Activated CD4-positive, alpha-beta memory T cell treated with anti-CD3 and anti-CD28 coated beads for 36 hours (primary cell): ENCODE measurements at regions not wholly inside any gene's neighbourhood (a gene's known extent, or its start where the extent isn't known, plus 50 kb on each side); places are given as distances from the start of the nearest gene placed in this dataset.

Experiments
- CTCF ChIA-PET: fragments of 350-600 bp; sonication (Branson Sonifier 250); formaldehyde crosslinking; loops from one replicate; lab custom pipeline; 2021; ENCODE audit warnings: antibody characterized with exemption, inconsistent platforms; lab: Charles Lee
- POLR2A ChIA-PET: fragments of 350-600 bp; sonication (Branson Sonifier 250); formaldehyde crosslinking; loops from one replicate; lab custom pipeline; 2021; ENCODE audit warnings: antibody characterized with exemption; lab: Charles Lee
- DNase-seq: peaks from one replicate; pipeline ENCODE4 v3.0.0-alpha.2; 2020
- H3K27ac Mint-ChIP-seq: one replicate; pipeline ENCODE4 v1.8.0; 2021; ENCODE audit warnings: mixed read lengths
- H3K27me3 Mint-ChIP-seq: one replicate; pipeline ENCODE4 v1.8.0; 2021; ENCODE audit warnings: mixed read lengths
- H3K36me3 Mint-ChIP-seq: one replicate; pipeline ENCODE4 v1.8.0; 2021; ENCODE audit warnings: mixed read lengths
- H3K4me1 Mint-ChIP-seq: one replicate; pipeline ENCODE4 v1.8.0; 2021; ENCODE audit warnings: low read depth, mixed read lengths
- H3K4me3 Mint-ChIP-seq: one replicate; pipeline ENCODE4 v1.8.0; 2021; ENCODE audit warnings: mild to moderate bottlenecking, mixed read lengths
- H3K9me3 Mint-ChIP-seq: one replicate; pipeline ENCODE4 v1.8.0; 2021; ENCODE audit warnings: mixed read lengths
- intact Hi-C: fragments of 100-400 bp; cut with micrococcal nuclease; formaldehyde crosslinking; loops from one replicate; pipeline ENCODE4 v1.15.1; 2023

- intact Hi-C loops, result no loop called here
- no peak overlapping the region for H3K4me3 Mint-ChIP-seq
- H3K36me3 Mint-ChIP-seq, result no peaks in the 10 kb centered on the region
- no peak for DNase-seq
- no peaks in the 10 kb centered on the region for H3K27me3 Mint-ChIP-seq
- no peaks in the 10 kb centered on the region for H3K4me1 Mint-ChIP-seq
- no peak overlapping the region for H3K27ac Mint-ChIP-seq
- POLR2A ChIA-PET, result no interaction called here
- CTCF ChIA-PET, result no interaction called here
- H3K9me3 Mint-ChIP-seq, result no peaks in the 10 kb centered on the region
Measured at GRCh38 chr11:122353561-122353960, 237.5 kb upstream of the BLID start.

GRCh38 chr11:122348659-122349409 lies 232.8 kb upstream of the BLID start:
- no peaks in the 10 kb centered on the region for H3K9me3 Mint-ChIP-seq
- POLR2A ChIA-PET, result no interaction called here

GRCh38 chr11:122346006-122346405 lies 230.0 kb upstream of the BLID start:
- no peaks in the 10 kb centered on the region for H3K4me1 Mint-ChIP-seq
- no peaks in the 10 kb centered on the region for H3K36me3 Mint-ChIP-seq
- no peaks in the 10 kb centered on the region for H3K27me3 Mint-ChIP-seq
- H3K4me3 Mint-ChIP-seq, result no peak overlapping the region
- ChIA-PET CTCF (no interaction called here), POLR2A (no interaction called here)
- intact Hi-C loops, result no loop called here
- DNase-seq, result no peak
- no peak overlapping the region for H3K27ac Mint-ChIP-seq
- H3K9me3 Mint-ChIP-seq, result no peaks in the 10 kb centered on the region

More at GRCh38 chr11:122348659-122349409, 232.8 kb upstream of the BLID start:
- no peaks in the 10 kb centered on the region for H3K27me3 Mint-ChIP-seq
- no peak overlapping the region for H3K4me3 Mint-ChIP-seq
- H3K27ac Mint-ChIP-seq, result no peak overlapping the region
- no peaks in the 10 kb centered on the region for H3K36me3 Mint-ChIP-seq
- DNase-seq, result no peak
- intact Hi-C loops, result no loop called here
- no peaks in the 10 kb centered on the region for H3K4me1 Mint-ChIP-seq
- CTCF ChIA-PET, result no interaction called here

DNA sequence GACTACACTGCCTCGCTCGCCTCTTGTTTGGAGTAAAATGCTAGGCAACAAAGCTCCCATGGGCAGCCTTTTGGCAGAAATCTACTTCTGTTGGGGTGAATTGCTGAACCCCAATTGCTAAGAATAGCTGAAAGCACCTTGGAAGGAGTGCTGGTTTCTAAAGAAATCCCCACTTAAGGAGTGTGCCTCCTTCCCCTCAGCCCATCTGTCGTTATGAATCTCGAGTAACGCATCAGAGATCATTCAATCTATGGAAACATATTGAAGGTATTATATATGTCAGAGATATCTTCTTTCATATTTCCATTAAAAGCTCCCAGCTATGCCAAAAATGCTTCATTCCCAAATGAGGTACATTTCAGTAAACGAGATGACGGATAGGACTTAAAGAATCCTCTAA lies 229.6 kb upstream of the BLID start:
- DNase-seq, result no peak
- Mint-ChIP-seq H3K27me3 (no peaks in the 10 kb centered on the region), H3K36me3 (no peaks in the 10 kb centered on the region), H3K9me3 (no peaks in the 10 kb centered on the region), H3K4me3 (no peak overlapping the region), H3K27ac (no peak overlapping the region), H3K4me1 (no peaks in the 10 kb centered on the region)
- intact Hi-C loops, result no loop called here
- ChIA-PET CTCF (no interaction called here), POLR2A (no interaction called here)

GRCh38 chr11:122344215-122344614 lies 228.2 kb upstream of the BLID start:
- H3K9me3 Mint-ChIP-seq, result no peaks in the 10 kb centered on the region
- no peaks in the 10 kb centered on the region for H3K36me3 Mint-ChIP-seq
- ChIA-PET POLR2A (no interaction called here), CTCF (no interaction called here)
- H3K4me1 Mint-ChIP-seq, result no peaks in the 10 kb centered on the region
- H3K4me3 Mint-ChIP-seq, result no peak overlapping the region
- DNase-seq, result no peak
- H3K27ac Mint-ChIP-seq, result no peak overlapping the region
- intact Hi-C loops, result no loop called here
- no peaks in the 10 kb centered on the region for H3K27me3 Mint-ChIP-seq

DNA sequence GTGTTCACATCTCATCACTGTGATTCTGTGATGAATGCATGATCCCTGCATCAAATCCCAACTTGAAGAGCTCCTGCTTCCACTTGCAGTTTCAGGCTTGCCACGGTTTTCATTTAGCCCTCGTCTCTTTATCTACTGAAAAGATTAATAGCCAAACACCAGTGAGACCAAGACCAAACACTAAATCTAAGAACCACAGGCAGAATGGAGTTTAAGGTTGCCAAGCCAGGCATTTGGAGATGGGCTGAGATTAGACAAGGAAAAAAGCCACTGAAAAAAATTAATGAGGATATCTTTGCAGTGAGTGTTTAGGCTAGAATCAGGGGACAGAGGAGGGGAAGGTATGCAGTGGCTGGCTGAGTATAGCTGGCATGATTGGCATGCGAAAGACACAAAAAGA lies 227.2 kb upstream of the BLID start:
- no peaks in the 10 kb centered on the region for H3K4me1 Mint-ChIP-seq
- POLR2A ChIA-PET, result no interaction called here
- H3K36me3 Mint-ChIP-seq, result no peaks in the 10 kb centered on the region
- no peak overlapping the region for H3K4me3 Mint-ChIP-seq
- H3K27me3 Mint-ChIP-seq, result no peaks in the 10 kb centered on the region
- DNase-seq, result no peak
- CTCF ChIA-PET, result no interaction called here
- H3K9me3 Mint-ChIP-seq, result no peaks in the 10 kb centered on the region
- intact Hi-C loops, result no loop called here
- no peak overlapping the region for H3K27ac Mint-ChIP-seq

GRCh38 chr11:122342089-122342744 lies 226.2 kb upstream of the BLID start:
- POLR2A ChIA-PET, result no interaction called here
- CTCF ChIA-PET, result no interaction called here

GRCh38 chr11:122341477-122341876 lies 225.5 kb upstream of the BLID start:
- Mint-ChIP-seq H3K4me1 (no peaks in the 10 kb centered on the region), H3K36me3 (no peaks in the 10 kb centered on the region), H3K27ac (no peak overlapping the region), H3K27me3 (no peaks in the 10 kb centered on the region), H3K9me3 (no peaks in the 10 kb centered on the region), H3K4me3 (no peak overlapping the region)
- POLR2A ChIA-PET, result interaction anchor here (0.6 kb wide), 1 partner anchor 179 kb away, joined by 3 read pairs; no protein-coding TSS in a partner anchor
- intact Hi-C loops, result no loop called here
- CTCF ChIA-PET, result no interaction called here
- no peak for DNase-seq

More at GRCh38 chr11:122342089-122342744, 226.2 kb upstream of the BLID start:
- intact Hi-C loops, result no loop called here
- no peak for DNase-seq
- Mint-ChIP-seq H3K36me3 (no peaks in the 10 kb centered on the region), H3K4me1 (no peaks in the 10 kb centered on the region), H3K27ac (no peak overlapping the region), H3K27me3 (no peaks in the 10 kb centered on the region), H3K9me3 (no peaks in the 10 kb centered on the region), H3K4me3 (no peak overlapping the region)

DNA sequence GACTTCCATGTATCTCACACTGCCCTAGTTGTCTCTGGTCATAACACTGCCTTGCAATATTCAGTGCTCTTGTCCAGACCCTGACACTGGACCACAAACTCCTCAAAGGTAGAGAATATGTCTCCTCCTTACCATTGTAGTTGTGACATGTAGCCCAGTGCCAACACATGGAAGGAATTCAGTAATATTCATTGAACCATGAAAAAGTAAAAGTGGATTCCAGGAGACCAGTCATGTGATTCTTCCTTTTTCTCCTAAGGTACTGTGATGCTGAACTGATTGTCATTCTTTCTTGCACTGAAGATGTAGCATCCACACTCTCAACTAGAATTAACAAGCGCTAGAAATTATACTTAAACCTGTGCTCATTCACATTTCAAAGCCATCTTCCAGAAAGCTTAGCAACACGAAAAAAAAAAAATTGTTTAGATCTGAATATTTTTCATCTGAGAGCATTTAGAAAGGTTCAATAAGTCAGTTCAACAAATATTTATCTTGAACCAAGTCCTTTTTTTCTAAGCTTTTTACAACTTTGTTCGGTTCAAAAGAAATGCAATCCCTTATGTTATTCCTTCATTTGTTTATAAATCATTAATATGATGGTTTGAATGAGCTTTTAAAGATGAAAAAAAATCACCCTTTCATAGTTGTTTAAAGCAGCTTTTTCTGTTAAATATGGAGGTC lies 224.7 kb upstream of the BLID start:
- no peaks in the 10 kb centered on the region for H3K27me3 Mint-ChIP-seq
- H3K4me3 Mint-ChIP-seq, result no peak overlapping the region
- H3K36me3 Mint-ChIP-seq, result no peaks in the 10 kb centered on the region
- no peaks in the 10 kb centered on the region for H3K9me3 Mint-ChIP-seq
- DNase-seq, result no peak
- H3K4me1 Mint-ChIP-seq, result no peaks in the 10 kb centered on the region
- no peak overlapping the region for H3K27ac Mint-ChIP-seq
- ChIA-PET POLR2A (interaction anchor here (0.6 kb wide), 1 partner anchor 180 kb away, joined by 3 read pairs; no protein-coding TSS in a partner anchor), CTCF (no interaction called here)
- intact Hi-C loops, result no loop called here

GRCh38 chr11:122339436-122340060 lies 223.5 kb upstream of the BLID start:
- intact Hi-C loops, result no loop called here
- Mint-ChIP-seq H3K27me3 (no peaks in the 10 kb centered on the region), H3K4me1 (no peaks in the 10 kb centered on the region), H3K36me3 (no peaks in the 10 kb centered on the region), H3K9me3 (no peaks in the 10 kb centered on the region), H3K27ac (no peak overlapping the region), H3K4me3 (no peak overlapping the region)
- CTCF ChIA-PET, result no interaction called here
- no peak for DNase-seq
- POLR2A ChIA-PET, result no interaction called here

DNA sequence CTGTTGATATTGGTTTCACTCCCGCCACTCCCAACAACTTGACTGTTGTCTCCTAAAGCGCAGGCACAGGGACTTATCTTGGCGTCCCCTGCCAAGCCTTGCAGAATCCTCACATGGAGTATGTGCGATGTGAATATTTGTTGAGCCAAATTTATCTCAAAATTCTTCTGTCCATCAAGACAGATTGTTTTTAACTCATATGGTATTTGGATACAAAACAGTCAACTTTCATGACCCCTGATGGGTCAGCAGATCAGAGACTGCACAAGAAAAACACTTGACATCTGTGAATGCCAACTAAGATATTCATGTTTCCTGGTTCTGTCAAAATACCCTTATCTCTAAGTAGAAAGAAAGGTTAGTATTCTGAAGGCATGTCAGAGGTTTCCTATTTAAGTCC lies 221.7 kb upstream of the BLID start:
- H3K9me3 Mint-ChIP-seq, result no peaks in the 10 kb centered on the region
- no peaks in the 10 kb centered on the region for H3K27me3 Mint-ChIP-seq
- POLR2A ChIA-PET, result no interaction called here
- DNase-seq, result no peak
- CTCF ChIA-PET, result no interaction called here
- no peak overlapping the region for H3K27ac Mint-ChIP-seq
- intact Hi-C loops, result no loop called here
- H3K4me3 Mint-ChIP-seq, result no peak overlapping the region
- H3K4me1 Mint-ChIP-seq, result no peaks in the 10 kb centered on the region
- H3K36me3 Mint-ChIP-seq, result no peaks in the 10 kb centered on the region

GRCh38 chr11:122337241-122337640 lies 221.2 kb upstream of the BLID start:
- intact Hi-C loops, result no loop called here
- Mint-ChIP-seq H3K4me3 (no peak overlapping the region), H3K27ac (no peak overlapping the region), H3K36me3 (no peaks in the 10 kb centered on the region), H3K27me3 (no peaks in the 10 kb centered on the region), H3K4me1 (no peaks in the 10 kb centered on the region), H3K9me3 (no peaks in the 10 kb centered on the region)
- POLR2A ChIA-PET, result no interaction called here
- no peak for DNase-seq
- CTCF ChIA-PET, result no interaction called here
